H9 (cell line): ENCODE measurements at regions not wholly inside any gene's neighbourhood (a gene's known extent, or its start where the extent isn't known, plus 50 kb on each side); places are given as distances from the start of the nearest gene placed in this dataset.

ENCODE experiments used
- DNase-seq: peaks from one replicate; pipeline ENCODE4 v3.0.0-alpha.2; 2017
- H2AFZ ChIP-seq: one replicate; pipeline ENCODE4 v1.6.1; 2013; ENCODE audit warnings: mild to moderate bottlenecking, low read length, control low read depth, moderate library complexity
- H2AK5ac ChIP-seq: 2 replicates; pipeline ENCODE4 v1.6.1; 2013; ENCODE audit warnings: low read length, control low read depth, mixed read lengths; ENCODE audit not compliant: insufficient read length
- H2BK120ac ChIP-seq: one replicate; pipeline ENCODE4 v1.6.1; 2013; ENCODE audit warnings: low read depth, mild to moderate bottlenecking, low read length, control low read depth, inconsistent platforms; ENCODE audit not compliant: poor library complexity, severe bottlenecking
- H2BK12ac ChIP-seq: 2 replicates; pipeline ENCODE4 v1.6.1; 2013; ENCODE audit warnings: low read length, control low read depth, mixed read lengths, low read depth; ENCODE audit not compliant: insufficient read length
- H2BK15ac ChIP-seq: 2 replicates; pipeline ENCODE4 v1.6.1; 2013; ENCODE audit warnings: low read depth, low read length, control low read depth
- H2BK20ac ChIP-seq: one replicate; pipeline ENCODE4 v1.6.1; 2013; ENCODE audit warnings: low read depth, mild to moderate bottlenecking, low read length, control low read depth, inconsistent platforms; ENCODE audit not compliant: poor library complexity, severe bottlenecking
- H2BK5ac ChIP-seq: 2 replicates; pipeline ENCODE4 v1.6.1; 2013; ENCODE audit warnings: low read length, control low read depth, mixed read lengths; ENCODE audit not compliant: insufficient read length
- H3K14ac ChIP-seq: 2 replicates; pipeline ENCODE4 v1.6.1; 2013; ENCODE audit warnings: low read length, control low read depth; ENCODE audit not compliant: insufficient read depth
- H3K18ac ChIP-seq: 2 replicates; pipeline ENCODE4 v1.6.1; 2013; ENCODE audit warnings: low read depth, mild to moderate bottlenecking, mixed read lengths, low read length, control low read depth; ENCODE audit not compliant: insufficient read length
- H3K23ac ChIP-seq: 2 replicates; pipeline ENCODE4 v1.6.1; 2013; ENCODE audit warnings: low read length, control low read depth, mixed read lengths, low read depth; ENCODE audit not compliant: insufficient read length
- H3K23me2 ChIP-seq: 2 replicates; pipeline ENCODE4 v1.6.1; 2013; ENCODE audit warnings: low read depth, mild to moderate bottlenecking, mixed read lengths, low read length, control low read depth; ENCODE audit not compliant: insufficient read length, poor library complexity, severe bottlenecking
- H3K27ac ChIP-seq: 2 replicates; pipeline ENCODE4 v1.5.1; 2013; ENCODE audit warnings: low read length, control low read depth, mixed read lengths, low read depth; ENCODE audit not compliant: insufficient read length
- H3K27me3 ChIP-seq: 2 replicates; pipeline ENCODE4 v1.6.1; 2013; ENCODE audit warnings: low read length, control low read depth, inconsistent platforms; ENCODE audit not compliant: insufficient read depth
- H3K4ac ChIP-seq: 2 replicates; pipeline ENCODE4 v1.6.1; 2013; ENCODE audit warnings: low read depth, mild to moderate bottlenecking, control low read depth, inconsistent platforms, low read length, moderate library complexity
- H3K4me1 ChIP-seq: 2 replicates; pipeline ENCODE4 v1.6.1; 2013; ENCODE audit warnings: low read length, control low read depth, inconsistent platforms; ENCODE audit not compliant: insufficient read depth
- H3K4me2 ChIP-seq: 2 replicates; pipeline ENCODE4 v1.6.1; 2013; ENCODE audit warnings: low read length, control low read depth, mixed read lengths; ENCODE audit not compliant: insufficient read length, insufficient read depth
- H3K56ac ChIP-seq: 2 replicates; pipeline ENCODE4 v1.6.1; 2013; ENCODE audit warnings: low read depth, mild to moderate bottlenecking, mixed read lengths, low read length, control low read depth; ENCODE audit not compliant: insufficient read length
- H3K79me1 ChIP-seq: 2 replicates; pipeline ENCODE4 v1.6.1; 2013; ENCODE audit warnings: low read depth, mild to moderate bottlenecking, moderate library complexity, low read length, control low read depth, inconsistent platforms; ENCODE audit not compliant: insufficient read depth, poor library complexity, severe bottlenecking
- H3K79me2 ChIP-seq: 2 replicates; pipeline ENCODE4 v1.6.1; 2013; ENCODE audit warnings: low read length, control low read depth, inconsistent platforms; ENCODE audit not compliant: insufficient read depth
- H3K9ac ChIP-seq: 2 replicates; pipeline ENCODE4 v1.6.1; 2013; ENCODE audit warnings: low read length, control low read depth, mixed read lengths; ENCODE audit not compliant: insufficient read length; ENCODE audit errors: extremely low read depth
- H3K9me3 ChIP-seq: one replicate; pipeline ENCODE4 v1.6.1; 2013; ENCODE audit warnings: low read depth, low read length, inconsistent platforms; ENCODE audit not compliant: control insufficient read depth
- H3T11ph ChIP-seq: one replicate; pipeline ENCODE4 v1.6.1; 2013; ENCODE audit warnings: mild to moderate bottlenecking, low read length, control low read depth, inconsistent platforms
- H4K20me1 ChIP-seq: one replicate; pipeline ENCODE4 v1.6.1; 2013; ENCODE audit not compliant: control insufficient read depth, insufficient read length, insufficient read depth
- H4K5ac ChIP-seq: 2 replicates; pipeline ENCODE4 v1.6.1; 2013; ENCODE audit warnings: low read depth, mild to moderate bottlenecking, mixed read lengths, low read length, control low read depth; ENCODE audit not compliant: insufficient read length
- H4K8ac ChIP-seq: replicated peaks from 2 replicates; pipeline ENCODE4 v1.6.1; 2013; ENCODE audit warnings: low read length, control low read depth, mixed read lengths, low read depth; ENCODE audit not compliant: insufficient read length
- H4K91ac ChIP-seq: 2 replicates; pipeline ENCODE4 v1.6.1; 2013; ENCODE audit warnings: low read depth, mild to moderate bottlenecking, moderate library complexity, mixed read lengths, low read length, control low read depth; ENCODE audit not compliant: insufficient read length
- H3K27ac Mint-ChIP-seq, 3 experiments: 2 replicates in 2 of 3; 3 replicates in 1 of 3; pipeline ENCODE4 v1.8.0; 2020 to 2021; ENCODE audit warnings: mixed read lengths in 3 of 3, mild to moderate bottlenecking in 1 of 3, moderate library complexity in 1 of 3
- H3K27me3 Mint-ChIP-seq: 2 replicates; pipeline ENCODE4 v1.8.0; 2021; ENCODE audit warnings: low read depth, mild to moderate bottlenecking, moderate library complexity, mixed read lengths
- H3K36me3 Mint-ChIP-seq, 3 experiments: 2 replicates in 2 of 3; 3 replicates in 1 of 3; pipeline ENCODE4 v1.8.0; 2020 to 2021; ENCODE audit warnings: low read depth in 3 of 3, mixed read lengths in 3 of 3; ENCODE audit not compliant: insufficient read depth in 1 of 3
- H3K4me1 Mint-ChIP-seq, 2 experiments: 2 replicates each; pipeline ENCODE4 v1.8.0; 2020; ENCODE audit warnings: mixed read lengths in 2 of 2
- H3K4me3 Mint-ChIP-seq, 2 experiments: 2 replicates in 1 of 2; 3 replicates in 1 of 2; pipeline ENCODE4 v1.8.0; 2020 to 2021; ENCODE audit warnings: mild to moderate bottlenecking in 2 of 2, mixed read lengths in 2 of 2, moderate library complexity in 1 of 2
- H3K9me3 Mint-ChIP-seq, 2 experiments: 2 replicates in 1 of 2; 3 replicates in 1 of 2; pipeline ENCODE4 v1.8.0; 2020; ENCODE audit warnings: mild to moderate bottlenecking in 2 of 2, mixed read lengths in 2 of 2, moderate library complexity in 1 of 2
- WGBS: extraction: QIAGEN DNeasy Blood & Tissue Kit; methylation state at CpG from one replicate; pipeline ENCODE4 v1.1.7; 2013; ENCODE audit warnings: missing lambda C conversion rate, low lambda C conversion rate, mixed read lengths; ENCODE audit not compliant: insufficient read length; ENCODE audit errors: extremely low coverage; 5-methylcytosine and 5-hydroxymethylcytosine counted together
- TF ChIP-seq, protein P1 (sequence below): fragments of 200-600 bp; sonication (generic); conservative IDR thresholded peaks from 3 replicates; pipeline ENCODE4 v1.8.0; 2021; ENCODE audit warnings: antibody characterized with exemption, mild to moderate bottlenecking

DNA sequence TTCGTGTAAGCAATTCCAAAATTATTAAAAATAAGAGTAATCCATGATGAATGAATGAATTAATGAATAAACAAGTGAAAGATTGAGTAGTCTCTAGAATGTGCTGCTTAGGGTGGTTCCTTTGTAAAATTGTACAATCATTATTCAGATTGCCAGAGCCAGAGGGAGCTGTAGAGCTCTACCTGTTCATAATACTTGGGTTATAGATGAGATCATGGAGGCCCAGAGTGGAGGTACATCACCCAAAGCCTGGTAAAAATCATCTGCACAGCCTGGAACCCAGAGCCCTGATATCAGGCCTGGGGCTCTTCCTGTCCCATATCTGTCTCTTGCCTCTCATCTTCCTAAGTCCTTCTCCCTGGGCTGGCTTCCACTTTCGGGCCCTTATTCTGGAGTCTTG, 297.2 kb downstream of the RPLP1 start:
- Histone ChIP-seq H2AFZ (no peak overlapping the region), H4K91ac (no peak overlapping the region), H3K9ac (no peak overlapping the region), H2BK12ac (no peak overlapping the region), H3K9me3 (no peaks in the 10 kb centered on the region), H3K4ac (no peak overlapping the region), H3K79me2 (no peaks in the 10 kb centered on the region), H2AK5ac (no peak overlapping the region), H4K8ac (no peak overlapping the region), H3K23ac (no peak overlapping the region), H4K5ac (no peak overlapping the region), H3K4me2 (no peak overlapping the region), H3K27me3 (no peaks in the 10 kb centered on the region), H3K18ac (no peak overlapping the region), H3K79me1 (no peaks in the 10 kb centered on the region), H4K20me1 (no peaks in the 10 kb centered on the region), H3K23me2 (no peaks in the 10 kb centered on the region), H3K27ac (no peak overlapping the region), H2BK20ac (no peak overlapping the region), H3K56ac (no peak overlapping the region), H2BK5ac (no peak overlapping the region), H2BK15ac (no peak overlapping the region), H2BK120ac (no peak overlapping the region), H3K14ac (no peak overlapping the region), H3T11ph (no peak overlapping the region), H3K4me1 (peaks cover 3% of the 10 kb centered on the region; the same call in 1 of the 2 replicates)
- peaks cover 11% of the 10 kb centered on the region for H3K27me3 Mint-ChIP-seq
- H3K9me3 Mint-ChIP-seq, result peaks cover 9 to 11% of the 10 kb centered on the region in 2 experiments
- H3K27ac Mint-ChIP-seq, result no peak overlapping the region
- DNase-seq, result no peak
- peaks cover 7 to 11% of the 10 kb centered on the region in 2 experiments for H3K4me1 Mint-ChIP-seq
- H3K4me3 Mint-ChIP-seq, result no peak overlapping the region
- TF ChIP-seq, protein P1, sequence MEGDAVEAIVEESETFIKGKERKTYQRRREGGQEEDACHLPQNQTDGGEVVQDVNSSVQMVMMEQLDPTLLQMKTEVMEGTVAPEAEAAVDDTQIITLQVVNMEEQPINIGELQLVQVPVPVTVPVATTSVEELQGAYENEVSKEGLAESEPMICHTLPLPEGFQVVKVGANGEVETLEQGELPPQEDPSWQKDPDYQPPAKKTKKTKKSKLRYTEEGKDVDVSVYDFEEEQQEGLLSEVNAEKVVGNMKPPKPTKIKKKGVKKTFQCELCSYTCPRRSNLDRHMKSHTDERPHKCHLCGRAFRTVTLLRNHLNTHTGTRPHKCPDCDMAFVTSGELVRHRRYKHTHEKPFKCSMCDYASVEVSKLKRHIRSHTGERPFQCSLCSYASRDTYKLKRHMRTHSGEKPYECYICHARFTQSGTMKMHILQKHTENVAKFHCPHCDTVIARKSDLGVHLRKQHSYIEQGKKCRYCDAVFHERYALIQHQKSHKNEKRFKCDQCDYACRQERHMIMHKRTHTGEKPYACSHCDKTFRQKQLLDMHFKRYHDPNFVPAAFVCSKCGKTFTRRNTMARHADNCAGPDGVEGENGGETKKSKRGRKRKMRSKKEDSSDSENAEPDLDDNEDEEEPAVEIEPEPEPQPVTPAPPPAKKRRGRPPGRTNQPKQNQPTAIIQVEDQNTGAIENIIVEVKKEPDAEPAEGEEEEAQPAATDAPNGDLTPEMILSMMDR, result 0 out of 3 replicates have a peak, but pooled peaks have one; percentile 17
- no CpG with 5 or more reads among the region's 2 CpGs for WGBS
- H3K36me3 Mint-ChIP-seq, result peaks cover 0 to 12% (median 6%) of the 10 kb centered on the region in 3 experiments; a peak in 5 of 7 replicates
